ENCODE measurements at regions not wholly inside any gene's neighbourhood (a gene's known extent, or its start where the extent isn't known, plus 50 kb on each side); places are given as distances from the start of the nearest gene placed in this dataset.

DNA sequence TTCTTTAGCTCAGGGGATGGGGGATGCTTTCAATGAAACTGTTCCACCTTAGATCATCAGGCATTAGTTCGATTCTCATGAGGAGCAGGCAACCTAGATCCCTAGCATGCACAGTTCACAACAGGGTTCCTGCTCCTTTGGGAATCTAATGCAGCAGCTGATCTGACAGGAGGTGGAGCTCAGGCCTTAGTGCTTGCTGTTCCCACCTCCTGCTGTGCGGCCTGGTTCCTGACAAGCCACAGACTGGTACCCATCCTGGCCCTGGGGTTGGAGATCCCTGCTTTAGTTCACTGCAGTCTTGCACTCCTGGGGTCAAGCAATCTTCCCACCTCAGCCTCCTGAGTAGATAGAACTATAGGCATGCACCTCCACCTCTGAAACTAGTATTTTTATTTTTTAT lies 1369.8 kb upstream of the NUDT12 start:
- Histone ChIP-seq H3K4me1 (no peaks in the 10 kb centered on the region), H3K9me3 (peaks cover 0 to 16% (median 0%) of the 10 kb centered on the region in 11 donors), H3K27ac (no peak overlapping the region), H3K27me3 (no peaks in the 10 kb centered on the region), H3K4me3 (no peak overlapping the region), H3K36me3 (no peaks in the 10 kb centered on the region)
- ATAC-seq (no peak), DNase-seq (no peak)
- 79 to 81% methylated on average over 2 of the region's 2 CpGs for WGBS, 2 donors
- intact Hi-C loops (cut with DNase I): no loop called here
- TF ChIP-seq, protein P1, sequence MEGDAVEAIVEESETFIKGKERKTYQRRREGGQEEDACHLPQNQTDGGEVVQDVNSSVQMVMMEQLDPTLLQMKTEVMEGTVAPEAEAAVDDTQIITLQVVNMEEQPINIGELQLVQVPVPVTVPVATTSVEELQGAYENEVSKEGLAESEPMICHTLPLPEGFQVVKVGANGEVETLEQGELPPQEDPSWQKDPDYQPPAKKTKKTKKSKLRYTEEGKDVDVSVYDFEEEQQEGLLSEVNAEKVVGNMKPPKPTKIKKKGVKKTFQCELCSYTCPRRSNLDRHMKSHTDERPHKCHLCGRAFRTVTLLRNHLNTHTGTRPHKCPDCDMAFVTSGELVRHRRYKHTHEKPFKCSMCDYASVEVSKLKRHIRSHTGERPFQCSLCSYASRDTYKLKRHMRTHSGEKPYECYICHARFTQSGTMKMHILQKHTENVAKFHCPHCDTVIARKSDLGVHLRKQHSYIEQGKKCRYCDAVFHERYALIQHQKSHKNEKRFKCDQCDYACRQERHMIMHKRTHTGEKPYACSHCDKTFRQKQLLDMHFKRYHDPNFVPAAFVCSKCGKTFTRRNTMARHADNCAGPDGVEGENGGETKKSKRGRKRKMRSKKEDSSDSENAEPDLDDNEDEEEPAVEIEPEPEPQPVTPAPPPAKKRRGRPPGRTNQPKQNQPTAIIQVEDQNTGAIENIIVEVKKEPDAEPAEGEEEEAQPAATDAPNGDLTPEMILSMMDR (IDR thresholded peaks at IDR 0.05): no peak

DNA sequence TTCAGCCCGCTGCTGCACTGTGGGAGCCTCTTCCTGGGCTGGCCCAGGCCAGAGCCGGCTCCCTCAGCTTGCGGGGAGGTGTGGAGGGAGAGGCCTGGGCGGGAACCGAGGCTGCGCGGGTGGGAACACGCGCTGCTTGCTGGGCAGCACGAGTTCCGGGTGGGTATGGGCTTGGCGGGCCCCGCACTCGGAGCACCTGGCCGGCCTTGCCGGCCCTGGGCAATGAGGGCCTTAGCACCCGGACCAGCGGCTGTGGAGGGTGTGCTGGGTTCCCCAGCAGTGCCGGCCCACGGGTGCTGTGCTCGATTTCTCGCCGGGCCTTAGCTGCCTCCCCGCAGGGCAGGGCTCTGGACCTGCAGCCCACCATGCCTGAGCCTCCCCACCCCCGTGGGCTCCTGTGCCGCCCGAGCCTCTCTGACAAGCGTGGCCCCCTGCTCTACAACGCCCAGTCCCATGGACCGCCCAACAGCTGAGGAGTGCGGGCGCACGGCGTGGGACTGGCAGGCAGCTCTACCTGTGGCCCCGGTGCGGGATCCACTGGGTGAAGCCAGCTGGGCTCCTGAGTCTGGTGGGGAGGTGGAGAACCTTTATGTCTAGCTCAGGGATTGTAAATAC lies 1366.4 kb upstream of the NUDT12 start:
- ATAC-seq: no peak
- Histone ChIP-seq H3K27ac (no peak overlapping the region), H3K4me1 (no peaks in the 10 kb centered on the region), H3K9me3 (peaks cover 0 to 35% (median 0%) of the 10 kb centered on the region in 11 donors), H3K27me3 (no peaks in the 10 kb centered on the region), H3K36me3 (no peaks in the 10 kb centered on the region), H3K4me3 (no peak overlapping the region)
- intact Hi-C loops (cut with DNase I): no loop called here
- TF ChIP-seq, protein P1 (IDR thresholded peaks at IDR 0.05): no peak
- no peak for DNase-seq
- WGBS, 2 donors: 96 to 97% methylated on average over 36 of the region's 36 CpGs

DNA sequence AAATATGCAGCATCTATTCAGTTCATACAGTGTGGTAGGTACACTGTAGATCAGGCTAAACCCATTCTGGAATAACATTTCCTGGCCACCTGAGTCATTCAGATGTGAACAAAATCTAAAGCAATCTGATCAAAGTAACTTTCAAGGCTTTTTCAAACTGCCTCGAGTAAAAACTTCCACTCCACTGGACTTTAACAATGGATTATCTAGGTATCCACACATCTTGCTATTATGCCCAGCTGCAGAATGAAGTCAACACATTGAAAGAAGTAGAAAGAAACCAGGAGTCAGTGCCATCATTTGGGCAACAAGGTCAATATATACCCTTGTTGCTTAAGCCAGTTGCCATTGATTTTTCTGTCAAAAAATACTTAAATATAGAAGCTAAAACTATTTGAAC lies 1352.6 kb upstream of the NUDT12 start:
- WGBS, 2 donors: 68 to 74% methylated on average over 1 of the region's 1 CpG

DNA sequence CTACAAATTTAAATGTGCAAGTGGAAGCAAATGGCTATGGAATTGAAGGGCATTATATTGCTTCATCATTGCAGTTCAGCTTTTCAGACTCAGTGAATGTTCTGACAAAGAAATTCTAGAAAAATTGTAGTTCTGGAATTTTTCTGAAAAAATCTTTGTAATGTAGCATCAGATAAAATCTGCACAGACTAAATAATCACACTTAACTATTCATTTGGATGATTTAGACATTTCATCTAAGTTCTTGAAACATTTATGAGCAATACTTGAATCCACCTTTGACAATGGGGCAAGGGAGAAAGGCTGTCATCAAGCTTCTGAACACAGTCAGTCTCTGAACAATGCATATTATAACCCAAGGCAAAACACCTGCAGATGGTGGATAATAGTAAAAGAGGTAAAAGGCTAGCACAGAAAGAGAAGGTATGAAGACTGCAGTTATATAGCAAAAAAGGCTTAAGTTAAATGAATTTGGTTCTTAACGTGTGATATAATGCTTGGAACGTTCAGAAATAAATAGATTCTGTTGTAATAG lies 1352.0 kb upstream of the NUDT12 start:
- intact Hi-C loops (cut with DNase I): no loop called here
- Histone ChIP-seq H3K4me3 (no peak overlapping the region), H3K27me3 (no peaks in the 10 kb centered on the region), H3K9me3 (no peaks in the 10 kb centered on the region), H3K4me1 (no peaks in the 10 kb centered on the region), H3K36me3 (no peaks in the 10 kb centered on the region), H3K27ac (no peak overlapping the region)
- no peak for ATAC-seq
- 82 to 86% methylated on average over 2 of the region's 2 CpGs for WGBS, 2 donors
- no peak for DNase-seq
- TF ChIP-seq, protein P1 (IDR thresholded peaks at IDR 0.05): no peak

More for the DNA sequence above, 1352.6 kb upstream of the NUDT12 start:
- Histone ChIP-seq H3K27ac (no peak overlapping the region), H3K36me3 (no peaks in the 10 kb centered on the region), H3K9me3 (no peaks in the 10 kb centered on the region), H3K27me3 (no peaks in the 10 kb centered on the region), H3K4me3 (no peak overlapping the region), H3K4me1 (no peaks in the 10 kb centered on the region)
- TF ChIP-seq, protein P1 (IDR thresholded peaks at IDR 0.05): no peak
- intact Hi-C loops (cut with DNase I): no loop called here
- DNase-seq (no peak), ATAC-seq (no peak)
